Stimulated activated CD4-positive, alpha-beta T cell treated with anti-CD3 and anti-CD28 coated beads, Interleukin-1b, Interleukin-23, amount 100 ng/mL, for 48 hours (primary cell): ENCODE measurements at regions not wholly inside any gene's neighbourhood (a gene's known extent, or its start where the extent isn't known, plus 50 kb on each side); places are given as distances from the start of the nearest gene placed in this dataset.
"Not testable (repeated sequence)": the region's sequence is repeated elsewhere in the genome, so short reads cannot be mapped to it uniquely, and the experiment has no call there.

ENCODE experiments used
- DNase-seq: peaks from one replicate; pipeline ENCODE4 v3.0.0-alpha.2; 2020

- not testable (repeated sequence) for DNase-seq
These were observed 141.0 kb downstream of the RTP5 start for GRCh38 chr2:242010252-242011166.

DNA sequence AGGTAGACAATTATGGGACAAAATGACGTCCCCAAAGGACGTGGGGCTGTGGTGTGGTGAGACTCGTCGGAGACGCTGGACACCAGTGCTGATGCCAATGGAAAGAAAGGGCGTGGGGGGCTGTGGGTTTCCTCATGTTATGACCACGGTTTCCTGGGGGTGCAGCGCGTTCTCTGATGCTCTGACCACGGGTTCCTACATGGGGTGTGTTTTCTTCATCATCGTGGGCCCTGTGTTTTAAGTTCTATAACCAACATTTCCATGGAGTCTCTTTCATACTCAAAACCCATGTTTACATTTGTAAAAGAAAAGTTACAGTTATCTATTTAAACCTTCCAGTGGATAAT lies 141.6 kb downstream of the RTP5 start:
- DNase-seq, result peak; percentile 28

DNA sequence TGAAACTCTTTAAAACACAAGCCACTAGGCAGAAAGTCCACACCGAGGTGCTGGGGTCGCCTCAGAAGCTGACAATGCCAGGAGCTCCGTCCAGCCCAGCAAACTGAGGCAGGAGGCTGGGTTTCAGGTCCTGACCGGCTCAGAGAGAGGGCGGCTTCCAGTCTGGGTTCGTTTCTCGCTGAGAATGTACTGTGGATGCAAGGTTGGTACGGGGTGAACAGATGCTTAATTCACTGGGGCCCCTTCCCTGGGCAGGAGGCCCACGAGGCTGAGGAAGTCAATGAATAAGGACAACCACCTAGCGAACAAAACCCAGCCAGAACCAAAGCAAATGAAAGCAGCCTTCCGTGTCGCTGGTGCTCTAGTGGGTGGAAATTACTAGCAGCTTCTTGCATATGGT lies 142.0 kb downstream of the RTP5 start:
- no peak for DNase-seq

DNA sequence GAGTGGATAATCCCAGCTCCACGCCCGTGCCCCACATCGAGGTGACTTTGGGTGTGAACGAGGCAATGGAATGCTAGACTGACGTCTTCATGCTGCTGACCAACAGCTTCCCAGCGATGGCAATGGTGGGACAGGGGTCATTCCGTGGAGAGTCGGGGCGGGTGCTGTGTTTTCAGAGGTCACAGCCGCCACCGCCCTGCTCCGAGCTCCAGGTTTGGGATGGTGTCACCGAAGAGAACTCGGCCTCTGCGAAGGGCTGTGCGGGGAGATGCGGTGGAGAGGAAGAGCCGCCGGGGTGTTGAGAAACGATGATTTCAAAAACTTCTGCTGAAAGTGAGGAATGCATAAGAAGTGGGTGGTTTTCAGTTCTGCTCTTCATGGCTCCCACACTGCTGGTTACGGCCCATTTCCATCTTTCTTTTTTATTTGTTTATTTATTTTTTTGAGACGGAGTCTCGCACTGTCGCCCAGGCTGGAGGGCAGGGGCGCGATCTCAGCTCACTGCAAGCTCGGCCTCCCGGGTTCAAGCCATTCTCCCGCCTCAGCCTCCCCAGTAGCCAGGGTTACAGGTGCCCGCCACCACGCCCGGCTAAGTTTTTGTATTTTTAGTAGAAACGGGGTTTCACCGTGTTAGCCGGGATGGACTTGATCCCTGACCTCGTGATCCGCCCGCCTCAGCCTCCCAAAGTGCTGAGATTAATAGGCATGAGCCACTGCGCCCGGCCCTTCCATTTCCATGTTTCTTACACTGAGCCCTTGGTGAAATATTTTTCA lies 142.6 kb downstream of the RTP5 start:
- no peak for DNase-seq

DNA sequence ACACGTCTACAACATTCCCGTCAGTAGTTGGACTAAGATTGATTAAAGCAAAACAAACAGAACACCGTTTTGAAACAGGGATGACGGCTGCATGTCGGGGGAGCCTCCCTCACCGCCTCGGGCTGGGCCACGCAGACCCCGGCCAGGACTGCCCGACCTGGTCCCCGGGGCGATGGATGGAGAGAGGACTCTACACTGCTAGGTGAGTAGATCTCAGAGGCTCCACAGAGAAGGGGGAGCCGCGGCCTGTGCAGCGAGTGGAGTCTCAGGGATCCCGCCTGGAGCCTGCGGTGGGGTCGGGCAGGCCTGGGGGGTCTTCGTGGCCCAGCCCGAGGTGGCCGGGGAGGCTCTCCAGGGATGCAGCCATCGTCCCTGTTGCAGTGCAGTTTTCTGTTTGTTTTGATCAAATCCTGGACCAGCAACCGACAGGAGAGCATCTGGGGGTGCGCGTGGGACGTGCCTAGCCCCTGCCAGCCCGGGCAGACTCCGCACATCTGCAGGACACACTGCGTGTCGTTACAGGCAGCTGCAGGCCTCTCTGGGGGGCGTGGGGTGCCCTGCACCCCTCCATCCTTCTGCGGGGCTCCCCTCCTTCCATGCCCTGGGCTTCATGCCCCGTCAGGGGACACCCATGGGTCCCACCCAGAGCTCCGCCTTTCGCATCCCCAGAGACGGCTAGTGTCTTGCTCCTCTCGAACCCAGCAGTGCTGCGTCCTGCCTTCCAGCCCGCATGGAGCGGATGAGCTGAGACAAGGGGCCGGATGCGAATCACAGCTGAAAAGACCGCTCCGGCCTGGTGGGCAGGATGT lies 143.6 kb downstream of the RTP5 start:
- no peak for DNase-seq

DNA sequence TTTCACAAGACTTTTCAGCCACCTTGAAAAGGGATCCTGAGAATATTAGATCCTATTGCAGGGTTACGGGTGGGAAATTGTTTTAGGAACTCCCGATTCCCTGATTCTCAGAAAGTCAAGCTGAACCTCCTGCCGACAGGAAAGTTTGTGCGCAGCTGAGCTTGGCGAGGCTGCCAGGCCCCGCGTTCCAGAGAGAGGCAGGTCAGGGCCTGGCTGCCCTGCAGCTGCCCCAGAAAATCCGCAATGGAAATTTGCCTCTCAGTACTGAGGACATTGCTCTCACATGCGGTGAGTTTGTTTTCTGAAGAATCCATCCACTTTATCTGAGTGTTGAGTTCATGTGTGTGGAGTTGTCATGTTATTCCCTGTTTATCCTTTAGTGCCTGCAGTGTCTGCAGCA lies 144.2 kb downstream of the RTP5 start:
- DNase-seq, result no peak

GRCh38 chr2:242015108-242016065 lies 145.9 kb downstream of the RTP5 start:
- DNase-seq, result no peak

GRCh38 chr2:242017086-242017485 lies 147.6 kb downstream of the RTP5 start:
- no peak for DNase-seq

DNA sequence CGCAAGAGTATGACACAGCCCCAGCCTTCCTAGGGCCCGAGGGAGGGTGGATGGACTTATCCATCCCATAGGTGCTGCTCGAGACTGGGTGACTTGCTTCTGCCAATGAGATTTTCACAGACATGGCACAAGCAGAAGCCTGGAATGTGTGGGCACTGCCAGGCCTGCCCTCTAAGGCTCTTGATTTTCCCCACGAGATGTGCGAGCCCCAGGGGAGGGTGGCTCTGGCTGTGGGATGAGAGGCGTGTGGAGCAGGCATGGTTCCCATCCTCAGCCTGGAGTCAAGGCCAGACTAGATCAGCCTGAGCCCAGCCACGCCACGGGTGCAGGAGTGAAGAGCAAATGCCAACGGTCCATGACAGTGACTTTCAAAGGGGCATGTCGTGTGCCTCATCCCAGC lies 148.9 kb downstream of the RTP5 start:
- not testable (repeated sequence) for DNase-seq

DNA sequence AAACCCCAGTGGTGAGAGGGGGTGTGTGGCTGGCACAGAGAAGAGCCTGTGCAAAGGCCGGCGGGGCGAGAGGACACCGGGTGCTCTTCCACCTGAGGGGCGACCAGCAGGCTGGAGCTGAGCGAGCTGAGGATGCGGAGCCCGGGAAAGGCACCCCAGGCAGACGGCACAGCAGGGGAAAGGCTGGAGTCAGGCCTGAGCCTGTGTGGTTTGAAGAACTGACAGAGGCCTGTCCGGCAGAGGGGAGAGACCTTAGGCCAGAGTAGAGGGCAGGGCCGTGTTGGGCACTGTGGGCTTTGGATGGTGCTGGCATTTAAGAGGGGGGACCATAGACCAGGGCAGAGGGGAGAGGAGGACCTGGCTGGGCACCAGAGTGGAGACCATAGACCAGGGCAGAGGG lies 149.8 kb downstream of the RTP5 start:
- DNase-seq, result no peak

DNA sequence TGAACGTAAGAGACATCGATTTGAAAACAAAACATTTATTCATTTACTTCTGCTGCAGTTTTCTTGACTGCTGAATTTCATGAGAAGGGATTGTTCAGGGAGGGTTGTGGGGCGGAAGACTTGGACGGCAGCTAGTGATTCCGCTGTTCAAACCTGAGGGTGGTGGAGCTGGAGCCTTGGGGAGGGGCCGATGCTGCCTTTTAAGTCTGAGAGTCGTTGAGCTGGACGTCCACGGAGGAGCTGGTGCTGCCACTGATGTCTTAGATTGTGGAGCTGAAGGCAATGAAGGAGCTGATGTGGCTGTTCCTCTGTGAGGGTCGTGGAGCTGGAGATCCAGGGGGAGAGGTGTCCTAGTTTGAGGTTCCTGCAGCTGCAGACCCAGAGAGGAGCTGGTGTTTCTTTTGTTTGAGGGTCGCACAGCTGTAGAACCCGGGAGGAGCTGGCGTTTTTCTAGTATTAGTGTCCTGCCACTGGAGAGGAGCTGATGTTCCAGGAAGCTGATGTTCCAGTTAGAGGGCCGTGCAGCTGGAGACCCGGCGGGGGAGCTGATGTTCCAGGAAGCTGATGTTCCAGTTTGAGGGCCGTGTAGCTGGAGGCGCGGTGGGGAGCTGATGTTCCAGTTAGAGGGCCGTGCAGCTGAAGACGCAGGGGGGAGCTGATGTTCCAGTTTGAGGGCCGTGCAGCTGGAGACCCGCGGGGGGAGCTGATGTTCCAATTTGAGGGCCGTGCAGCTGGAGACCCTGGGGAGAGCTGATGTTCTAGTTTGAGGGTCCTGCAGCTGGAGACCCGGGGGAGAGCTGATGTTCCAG lies 150.9 kb downstream of the RTP5 start:
- DNase-seq, result no peak

GRCh38 chr2:242022550-242023290 lies 153.2 kb downstream of the RTP5 start:
- DNase-seq, result no peak

DNA sequence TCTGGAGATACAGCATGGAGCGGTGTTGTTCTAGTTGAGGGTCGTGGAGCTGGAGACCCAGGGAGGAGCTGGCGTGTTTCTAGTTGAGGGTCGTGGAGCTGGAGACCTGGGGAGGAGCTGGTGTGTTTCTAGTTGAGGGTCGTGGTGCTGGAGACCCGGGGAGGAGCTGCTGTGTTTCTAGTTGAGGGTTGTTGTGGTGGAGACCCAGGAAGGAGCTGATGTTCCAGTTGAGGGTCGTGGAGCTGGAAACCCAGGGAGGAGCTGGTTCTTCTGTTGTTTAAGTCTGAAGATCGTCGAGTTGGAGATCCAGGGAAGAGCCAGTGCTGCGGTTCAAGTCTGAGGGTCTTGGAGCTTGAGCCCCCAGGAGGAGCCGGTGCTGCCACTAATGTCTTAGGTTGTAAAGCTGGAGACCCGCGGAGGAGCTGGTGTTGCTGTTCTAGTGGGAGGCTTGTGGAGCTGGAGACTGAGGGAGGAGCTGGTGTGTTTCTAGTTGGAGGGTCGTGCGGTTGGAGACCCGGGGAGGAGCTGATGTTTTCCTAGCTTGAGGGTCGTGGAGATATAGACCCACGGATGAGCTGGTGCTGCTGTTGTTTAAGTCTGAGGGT lies 155.3 kb downstream of the RTP5 start:
- no peak for DNase-seq

DNA sequence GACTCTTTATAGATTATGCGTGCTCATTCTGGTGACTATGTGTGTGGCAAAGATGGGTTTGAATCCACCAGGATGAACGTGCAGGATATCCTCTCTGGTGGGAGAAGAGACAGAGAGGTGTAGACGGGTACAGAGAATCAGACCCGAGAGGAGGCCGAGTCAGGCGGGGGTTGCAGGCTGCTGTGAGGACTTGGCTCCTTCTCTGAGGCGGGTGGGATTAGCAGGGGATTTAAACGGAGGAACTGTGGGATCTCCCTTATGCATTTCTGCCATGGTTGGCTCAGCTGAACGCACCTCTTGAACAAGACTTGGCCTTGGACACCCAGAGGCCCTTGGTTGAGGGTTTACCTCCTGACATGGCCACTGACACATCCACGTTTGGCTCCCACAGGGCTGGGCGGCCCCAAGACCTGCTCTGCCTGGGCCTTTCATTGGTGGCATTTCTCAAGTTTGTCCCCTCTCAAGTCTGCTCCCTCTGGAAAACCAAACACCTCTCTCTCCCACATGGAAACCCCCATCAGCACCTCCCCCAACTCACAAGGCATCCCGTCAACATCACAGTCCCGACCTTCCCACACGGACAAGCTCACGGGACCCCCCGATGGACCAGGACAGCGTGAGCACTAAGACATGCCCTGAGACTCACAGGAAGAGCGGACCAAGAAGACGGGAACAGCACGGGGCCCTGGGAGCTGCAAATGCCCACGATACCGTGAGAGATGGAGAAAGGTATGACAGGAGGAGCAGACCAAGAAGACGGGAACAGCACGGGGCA lies 158.3 kb downstream of the RTP5 start:
- DNase-seq, result no peak

DNA sequence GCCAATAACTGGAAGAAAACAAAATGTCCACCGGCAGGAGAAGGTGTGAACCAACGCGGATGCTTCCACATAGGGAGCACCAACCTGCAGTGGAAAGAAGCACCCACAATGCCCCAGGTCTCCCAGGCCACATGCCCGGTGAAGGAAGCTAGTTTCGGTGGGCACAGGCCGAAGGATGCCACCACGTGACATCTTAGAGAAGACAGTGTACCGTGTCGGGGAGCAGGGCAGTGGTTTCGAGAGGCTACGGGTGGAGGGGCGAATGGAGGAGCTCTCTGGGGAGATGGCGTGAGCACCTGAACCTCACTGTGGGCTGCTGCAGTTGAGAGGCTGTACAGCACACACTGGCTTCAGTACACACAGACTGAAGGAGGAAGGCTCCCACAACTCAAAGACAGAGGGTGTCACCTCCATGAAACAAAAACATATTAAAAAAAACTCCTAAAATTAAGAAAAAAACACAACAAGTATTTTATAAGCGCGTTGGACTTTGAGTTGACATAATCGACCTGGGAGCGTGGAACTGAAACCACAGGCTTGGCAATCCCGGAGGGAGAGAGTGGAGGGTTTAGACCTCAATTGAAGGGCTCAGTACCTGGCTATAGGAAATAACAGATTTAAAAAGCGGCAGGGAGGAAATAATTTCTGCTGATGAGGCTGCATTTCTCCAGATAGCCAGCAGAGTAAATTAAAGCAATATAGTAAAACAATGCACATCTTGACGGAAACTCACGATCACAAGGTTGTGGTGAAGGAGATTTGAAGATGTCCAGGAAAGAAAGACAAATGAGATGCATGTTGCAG lies 160.1 kb downstream of the RTP5 start:
- no peak for DNase-seq

- DNase-seq, result no peak
These were observed 160.7 kb downstream of the RTP5 start for GRCh38 chr2:242030226-242030575.

- DNase-seq, result no peak
These were observed 161.3 kb downstream of the RTP5 start for GRCh38 chr2:242030858-242031257.

- peak; percentile 42 for DNase-seq
These were observed 162.0 kb downstream of the RTP5 start for GRCh38 chr2:242031481-242032019.
